Hepatocyte (in vitro differentiated cells): ENCODE measurements at regions not wholly inside any gene's neighbourhood (a gene's known extent, or its start where the extent isn't known, plus 50 kb on each side); places are given as distances from the start of the nearest gene placed in this dataset.

Experiments used
- CTCF ChIP-seq: fragments of 200-600 bp; sonication (generic); IDR thresholded peaks from 2 replicates; pipeline ENCODE4 v1.5.1; 2016; ENCODE audit warnings: antibody characterized with exemption, mild to moderate bottlenecking; ENCODE audit not compliant: poor library complexity
- EZH2 ChIP-seq: fragments of 200-600 bp; sonication (generic); IDR thresholded peaks from 2 replicates; pipeline ENCODE4 v1.6.1; 2016; ENCODE audit warnings: antibody characterized with exemption, mild to moderate bottlenecking, borderline replicate concordance

DNA sequence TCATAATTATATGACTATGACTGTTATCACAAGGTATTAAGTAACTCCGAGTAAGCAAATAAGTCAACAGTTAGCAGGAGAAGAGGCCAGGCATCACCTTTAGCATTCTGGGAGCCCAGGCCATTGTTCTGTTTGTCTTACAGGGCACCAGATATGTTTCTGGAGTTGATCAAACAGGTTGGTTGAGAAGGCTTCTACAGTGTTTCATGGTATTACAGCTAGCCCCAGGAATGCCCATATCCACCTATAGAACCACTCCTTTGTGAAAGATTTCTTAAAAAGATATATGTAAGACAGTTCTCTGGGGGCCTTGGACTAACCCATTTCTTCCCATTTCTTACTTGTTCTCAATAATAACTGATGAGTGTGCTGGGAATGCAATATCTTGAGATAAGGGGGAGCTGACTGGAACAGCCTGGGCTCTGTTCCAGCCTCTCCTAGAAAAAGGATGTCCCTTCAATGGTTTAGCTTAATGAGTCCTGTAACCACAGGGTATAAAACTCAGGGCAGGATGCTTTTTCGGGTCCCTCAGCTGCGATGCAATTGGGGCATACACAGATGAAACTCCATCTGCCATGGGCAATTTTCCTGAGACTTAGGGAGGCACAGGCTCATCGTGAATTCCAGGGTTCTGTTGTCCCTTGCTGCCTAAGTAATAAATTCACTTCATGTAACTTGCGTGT is 286.4 kb downstream of the BAMBI start:
- TF ChIP-seq CTCF = no peak
- TF ChIP-seq EZH2 = no peak
